HUES64 (cell line): ENCODE measurements at regions not wholly inside any gene's neighbourhood (a gene's known extent, or its start where the extent isn't known, plus 50 kb on each side); places are given as distances from the start of the nearest gene placed in this dataset.

ENCODE experiments used
- H3K27ac ChIP-seq: 2 replicates; pipeline ENCODE4 v1.7.0; 2013; ENCODE audit warnings: low read depth, low read length, inconsistent platforms
- H3K27me3 ChIP-seq: 2 replicates; pipeline ENCODE4 v1.6.1; 2013; ENCODE audit warnings: mild to moderate bottlenecking, low read length; ENCODE audit not compliant: insufficient read depth
- H3K36me3 ChIP-seq: 2 replicates; pipeline ENCODE4 v1.6.1; 2013; ENCODE audit warnings: mild to moderate bottlenecking, low read length; ENCODE audit not compliant: insufficient read depth
- H3K4me1 ChIP-seq: 2 replicates; pipeline ENCODE4 v1.6.1; 2013; ENCODE audit warnings: mild to moderate bottlenecking, low read length, moderate library complexity; ENCODE audit not compliant: insufficient read depth
- H3K4me3 ChIP-seq: 2 replicates; pipeline ENCODE4 v1.5.1; 2013; ENCODE audit warnings: mild to moderate bottlenecking, low read length, moderate library complexity
- H3K9ac ChIP-seq: 2 replicates; pipeline ENCODE4 v1.6.1; 2013; ENCODE audit warnings: mild to moderate bottlenecking, low read depth, low read length
- H3K9me3 ChIP-seq: 2 replicates; pipeline ENCODE4 v1.6.1; 2013; ENCODE audit warnings: low read depth, low read length; ENCODE audit not compliant: insufficient read depth
- WGBS: fragments of 150-250, 120-280 bp; methylation state at CpG from one replicate; pipeline ENCODE4 v1.1.7; 2013; ENCODE audit warnings: missing lambda C conversion rate; 5-methylcytosine and 5-hydroxymethylcytosine counted together

- 97% methylated on average over 5 of the region's 5 CpGs for WGBS
- H3K4me1 ChIP-seq: no peaks in the 10 kb centered on the region
- no peaks in the 10 kb centered on the region for H3K9me3 ChIP-seq
- H3K27me3 ChIP-seq: no peaks in the 10 kb centered on the region
- H3K9ac ChIP-seq: no peak overlapping the region
- no peaks in the 10 kb centered on the region for H3K36me3 ChIP-seq
- no peak overlapping the region for H3K27ac ChIP-seq
- H3K4me3 ChIP-seq: no peak overlapping the region
Measured at GRCh38 chr14:27181333-27181732, 583.5 kb upstream of the NOVA1 start.

GRCh38 chr14:27184427-27184826 is 586.6 kb upstream of the NOVA1 start:
- Histone ChIP-seq H3K27ac (no peak overlapping the region), H3K27me3 (no peaks in the 10 kb centered on the region), H3K4me1 (no peaks in the 10 kb centered on the region), H3K4me3 (no peak overlapping the region), H3K36me3 (no peaks in the 10 kb centered on the region), H3K9me3 (no peaks in the 10 kb centered on the region), H3K9ac (no peak overlapping the region)
- WGBS: 87% methylated on average over 4 of the region's 4 CpGs

- no peak overlapping the region for H3K27ac ChIP-seq
- H3K9me3 ChIP-seq: no peaks in the 10 kb centered on the region
- H3K27me3 ChIP-seq: no peaks in the 10 kb centered on the region
- no CpG with 5 or more reads among the region's 1 CpG for WGBS
- no peak overlapping the region for H3K4me3 ChIP-seq
- no peaks in the 10 kb centered on the region for H3K4me1 ChIP-seq
- H3K36me3 ChIP-seq: no peaks in the 10 kb centered on the region
- no peak overlapping the region for H3K9ac ChIP-seq
Measured at GRCh38 chr14:27186048-27186447, 588.2 kb upstream of the NOVA1 start.

- H3K27me3 ChIP-seq: no peaks in the 10 kb centered on the region
Measured at GRCh38 chr14:27187136-27187535, 589.3 kb upstream of the NOVA1 start.

GRCh38 chr14:27190296-27190695 is 592.5 kb upstream of the NOVA1 start:
- Histone ChIP-seq H3K27ac (no peak overlapping the region), H3K36me3 (no peaks in the 10 kb centered on the region), H3K4me1 (no peaks in the 10 kb centered on the region), H3K9ac (no peak overlapping the region), H3K4me3 (no peak overlapping the region), H3K9me3 (no peaks in the 10 kb centered on the region), H3K27me3 (no peaks in the 10 kb centered on the region)
- WGBS: 60% methylated on average over 1 of the region's 1 CpG

More at GRCh38 chr14:27187136-27187535, 589.3 kb upstream of the NOVA1 start:
- no peaks in the 10 kb centered on the region for H3K4me1 ChIP-seq
- no peaks in the 10 kb centered on the region for H3K36me3 ChIP-seq
- no peak overlapping the region for H3K9ac ChIP-seq
- no peak overlapping the region for H3K27ac ChIP-seq
- H3K9me3 ChIP-seq: no peaks in the 10 kb centered on the region
- no peak overlapping the region for H3K4me3 ChIP-seq

GRCh38 chr14:27199272-27199671 is 601.4 kb upstream of the NOVA1 start:
- no peaks in the 10 kb centered on the region for H3K27me3 ChIP-seq
- no peak overlapping the region for H3K9ac ChIP-seq
- H3K4me3 ChIP-seq: no peak overlapping the region
- no peak overlapping the region for H3K27ac ChIP-seq
- H3K4me1 ChIP-seq: no peaks in the 10 kb centered on the region
- WGBS: 71% methylated on average over 2 of the region's 2 CpGs
- no peaks in the 10 kb centered on the region for H3K36me3 ChIP-seq
- no peaks in the 10 kb centered on the region for H3K9me3 ChIP-seq

GRCh38 chr14:27205036-27205435 is 607.2 kb upstream of the NOVA1 start:
- no peaks in the 10 kb centered on the region for H3K36me3 ChIP-seq
- no peak overlapping the region for H3K9ac ChIP-seq
- no peaks in the 10 kb centered on the region for H3K9me3 ChIP-seq
- no peaks in the 10 kb centered on the region for H3K27me3 ChIP-seq
- H3K4me1 ChIP-seq: peaks cover 8% of the 10 kb centered on the region
- no peak overlapping the region for H3K27ac ChIP-seq
- no peak overlapping the region for H3K4me3 ChIP-seq
- WGBS: no CpG with 5 or more reads among the region's 1 CpG

GRCh38 chr14:27211741-27212140 is 613.9 kb upstream of the NOVA1 start:
- H3K27me3 ChIP-seq: no peaks in the 10 kb centered on the region
- no peaks in the 10 kb centered on the region for H3K36me3 ChIP-seq
- no peak overlapping the region for H3K27ac ChIP-seq
- peaks cover 7% of the 10 kb centered on the region for H3K9me3 ChIP-seq
- no peaks in the 10 kb centered on the region for H3K4me1 ChIP-seq
- no peak overlapping the region for H3K4me3 ChIP-seq
- no peak overlapping the region for H3K9ac ChIP-seq

- no peak overlapping the region for H3K27ac ChIP-seq
- H3K27me3 ChIP-seq: no peaks in the 10 kb centered on the region
- no peak overlapping the region for H3K4me3 ChIP-seq
- no peaks in the 10 kb centered on the region for H3K4me1 ChIP-seq
- H3K36me3 ChIP-seq: no peaks in the 10 kb centered on the region
- peaks cover 20% of the 10 kb centered on the region for H3K9me3 ChIP-seq
- 95% methylated on average over 2 of the region's 2 CpGs for WGBS
- H3K9ac ChIP-seq: no peak overlapping the region
Measured at GRCh38 chr14:27222671-27223070, 624.8 kb upstream of the NOVA1 start.

GRCh38 chr14:27223906-27224305 is 626.1 kb upstream of the NOVA1 start:
- H3K4me1 ChIP-seq: no peaks in the 10 kb centered on the region

GRCh38 chr14:27228053-27228452 is 630.2 kb upstream of the NOVA1 start:
- Histone ChIP-seq H3K4me1 (no peaks in the 10 kb centered on the region), H3K9me3 (no peaks in the 10 kb centered on the region), H3K27ac (no peak overlapping the region), H3K27me3 (no peaks in the 10 kb centered on the region), H3K9ac (no peak overlapping the region), H3K4me3 (no peak overlapping the region), H3K36me3 (no peaks in the 10 kb centered on the region)

More at GRCh38 chr14:27223906-27224305, 626.1 kb upstream of the NOVA1 start:
- no peak overlapping the region for H3K9ac ChIP-seq
- no peak overlapping the region for H3K27ac ChIP-seq
- H3K36me3 ChIP-seq: no peaks in the 10 kb centered on the region
- peaks cover 13% of the 10 kb centered on the region for H3K9me3 ChIP-seq
- no peak overlapping the region for H3K4me3 ChIP-seq
- no peaks in the 10 kb centered on the region for H3K27me3 ChIP-seq

GRCh38 chr14:27234331-27234730 is 636.5 kb upstream of the NOVA1 start:
- Histone ChIP-seq H3K4me1 (no peaks in the 10 kb centered on the region), H3K27me3 (no peaks in the 10 kb centered on the region), H3K9ac (no peak overlapping the region), H3K9me3 (no peaks in the 10 kb centered on the region), H3K4me3 (no peak overlapping the region), H3K36me3 (no peaks in the 10 kb centered on the region), H3K27ac (no peak overlapping the region)
- 96% methylated on average over 3 of the region's 4 CpGs for WGBS
